Esophagus muscularis mucosa (tissue), 4 donors: ENCODE measurements at regions not wholly inside any gene's neighbourhood (a gene's known extent, or its start where the extent isn't known, plus 50 kb on each side); places are given as distances from the start of the nearest gene placed in this dataset.

Experiments
- CTCF ChIP-seq, 3 experiments: fragments of 200-600 bp in 2 of 3; fragments of 450-650 bp in 1 of 3; sonication (generic) in 2 of 3; IDR thresholded peaks; one replicate each; pipeline ENCODE4 v1.5.1; 2017 to 2019; ENCODE audit warnings: antibody characterized with exemption in 3 of 3, mild to moderate bottlenecking in 2 of 3, moderate library complexity in 1 of 3
- EP300 ChIP-seq: sonication (generic); formaldehyde crosslinking; IDR thresholded peaks from one replicate; pipeline ENCODE4 v1.6.1; 2017; ENCODE audit warnings: antibody characterized with exemption
- POLR2A ChIP-seq: fragments of 450-650 bp; IDR thresholded peaks from one replicate; pipeline ENCODE4 v1.6.1; 2017; ENCODE audit warnings: antibody characterized with exemption, moderate library complexity, mild to moderate bottlenecking, low read depth
- POLR2AphosphoS5 ChIP-seq, 2 donors: sonication (generic); formaldehyde crosslinking; IDR thresholded peaks; one replicate each; pipeline ENCODE4 v1.6.1; 2017; ENCODE audit warnings: antibody characterized with exemption in 2 of 2

- no peak for TF ChIP-seq CTCF (IDR thresholded peaks at IDR 0.05)
- no peak for TF ChIP-seq EP300
- no peak for TF ChIP-seq POLR2AphosphoS5 (IDR thresholded peaks at IDR 0.05)
- TF ChIP-seq POLR2A: no peak
Observed at GRCh38 chr6:74966712-74967111, 239.1 kb downstream of the COL12A1 start.
